HG02852 (cell line): ENCODE measurements at regions not wholly inside any gene's neighbourhood (a gene's known extent, or its start where the extent isn't known, plus 50 kb on each side); places are given as distances from the start of the nearest gene placed in this dataset.
"Not testable (repeated sequence)": the region's sequence is repeated elsewhere in the genome, so short reads cannot be mapped to it uniquely, and the experiment has no call there.

Source experiments
- ATAC-seq: cut with Tn5 transposase; IDR thresholded peaks from one replicate; pipeline ENCODE4 v1.9.1; 2021; ENCODE audit warnings: mild to moderate bottlenecking, moderate library complexity; ENCODE audit not compliant: unreplicated experiment

DNA sequence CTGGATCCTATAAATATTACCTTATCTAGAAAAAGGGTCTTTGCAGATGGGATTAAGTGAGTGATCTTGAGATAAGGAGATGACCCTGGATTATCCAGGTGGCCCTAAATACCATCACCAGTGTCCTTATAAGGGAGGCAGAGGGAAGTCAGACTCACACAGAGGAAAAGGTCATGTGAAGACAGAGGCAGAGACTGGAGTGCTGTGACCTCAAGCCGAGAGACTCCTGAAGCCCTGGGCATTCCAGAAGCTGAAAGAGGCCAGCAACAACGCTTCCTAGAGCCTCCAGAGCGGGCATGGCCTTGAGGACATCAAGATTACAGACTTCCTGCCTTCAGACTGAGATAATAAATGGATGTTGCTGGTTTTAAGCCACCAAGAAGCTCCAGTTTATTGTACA is 118.8 kb downstream of the ATPSCKMT start:
- no peak for ATAC-seq

DNA sequence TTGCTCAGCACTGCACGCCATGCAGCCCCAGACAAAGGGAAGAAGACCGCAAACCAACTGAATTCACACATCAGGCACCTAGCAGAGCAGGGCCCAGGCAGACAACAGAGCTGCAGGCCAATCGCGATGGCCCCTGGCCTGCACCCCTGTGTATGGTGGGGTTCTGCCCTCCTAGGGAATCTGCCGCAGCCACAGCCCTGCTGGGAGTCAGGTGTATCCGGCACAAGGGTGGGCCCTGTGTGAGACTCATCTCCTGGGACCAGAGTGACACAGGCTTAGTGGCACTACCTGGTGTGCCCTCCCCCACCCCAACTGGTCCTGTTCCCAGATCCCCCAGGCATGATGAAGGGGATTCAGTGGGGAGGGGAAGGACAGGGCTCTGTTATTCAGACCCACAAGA is 122.8 kb downstream of the ATPSCKMT start:
- ATAC-seq = no peak

DNA sequence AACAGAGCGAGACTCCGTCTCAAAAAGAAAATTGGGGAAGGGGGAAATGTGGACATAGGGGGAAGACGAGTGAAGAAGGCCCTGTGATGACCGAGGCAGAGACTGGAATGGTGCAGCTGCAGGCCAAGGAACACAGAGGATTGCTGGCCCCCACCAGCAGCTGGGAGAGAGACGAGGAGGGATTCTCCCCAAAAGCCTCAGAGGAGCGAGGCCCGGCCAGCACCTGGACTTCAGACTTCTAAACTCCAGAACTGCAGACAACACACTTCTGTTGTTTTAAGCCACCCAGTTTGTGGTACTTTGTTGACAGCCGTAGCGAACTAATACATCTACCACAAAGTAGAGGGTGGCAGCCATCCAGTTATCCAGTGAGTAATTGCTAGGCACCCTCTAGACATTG is 124.6 kb downstream of the ATPSCKMT start:
- ATAC-seq = no peak

DNA sequence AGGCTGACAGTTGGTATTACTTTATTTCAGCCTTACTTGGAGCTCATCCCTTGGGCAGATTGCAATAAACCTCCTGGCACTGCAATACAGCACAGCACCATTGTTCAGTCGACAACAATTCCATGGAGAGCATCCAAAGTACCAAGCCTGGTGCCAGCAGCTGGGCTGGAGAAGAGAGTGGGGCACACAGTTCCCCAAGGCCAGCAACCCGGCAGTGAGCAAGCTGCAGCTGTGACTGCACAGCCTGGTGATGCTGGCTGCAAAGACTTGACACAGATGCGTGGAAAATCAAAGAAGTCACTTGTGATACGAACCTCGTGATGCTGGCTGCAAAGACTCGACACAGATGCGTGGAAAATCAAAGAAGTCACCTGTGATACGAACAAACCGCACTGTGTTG is 125.4 kb downstream of the ATPSCKMT start:
- ATAC-seq = no peak

DNA sequence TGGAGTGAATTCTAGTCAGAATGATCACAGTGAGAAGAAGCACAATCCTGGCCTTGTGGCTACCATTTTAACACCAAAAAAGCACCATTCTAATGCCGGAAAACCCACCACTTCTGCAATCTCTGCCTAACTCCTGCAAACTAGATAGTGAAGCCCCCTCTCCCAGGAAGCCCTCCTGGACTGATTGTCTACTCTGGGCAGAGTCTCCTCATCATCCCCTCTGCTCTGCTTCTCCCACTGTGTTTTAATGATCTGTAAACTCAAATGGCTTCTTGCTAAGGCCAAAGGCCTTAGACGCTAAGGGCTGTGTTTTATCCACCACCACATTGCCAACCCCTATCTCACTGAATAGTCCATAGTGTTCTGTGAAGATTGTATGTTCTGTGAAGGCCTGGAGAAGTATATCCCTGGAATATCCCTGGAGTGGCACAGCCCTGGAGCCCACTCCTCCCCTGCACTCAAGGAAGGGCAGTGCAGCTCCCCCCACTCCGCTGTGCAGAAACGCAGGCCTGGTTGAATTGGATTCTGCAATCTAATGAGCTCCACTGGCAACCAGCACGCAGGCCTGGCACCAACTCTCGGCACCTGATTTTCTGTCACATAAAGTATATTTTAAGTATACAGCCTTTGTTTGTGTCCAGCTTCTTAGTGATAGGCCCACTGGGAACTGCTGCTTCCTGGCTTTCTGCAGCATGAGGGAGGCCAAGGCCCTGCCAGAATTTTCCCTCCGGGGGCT is 126.3 kb downstream of the ATPSCKMT start:
- no peak for ATAC-seq

DNA sequence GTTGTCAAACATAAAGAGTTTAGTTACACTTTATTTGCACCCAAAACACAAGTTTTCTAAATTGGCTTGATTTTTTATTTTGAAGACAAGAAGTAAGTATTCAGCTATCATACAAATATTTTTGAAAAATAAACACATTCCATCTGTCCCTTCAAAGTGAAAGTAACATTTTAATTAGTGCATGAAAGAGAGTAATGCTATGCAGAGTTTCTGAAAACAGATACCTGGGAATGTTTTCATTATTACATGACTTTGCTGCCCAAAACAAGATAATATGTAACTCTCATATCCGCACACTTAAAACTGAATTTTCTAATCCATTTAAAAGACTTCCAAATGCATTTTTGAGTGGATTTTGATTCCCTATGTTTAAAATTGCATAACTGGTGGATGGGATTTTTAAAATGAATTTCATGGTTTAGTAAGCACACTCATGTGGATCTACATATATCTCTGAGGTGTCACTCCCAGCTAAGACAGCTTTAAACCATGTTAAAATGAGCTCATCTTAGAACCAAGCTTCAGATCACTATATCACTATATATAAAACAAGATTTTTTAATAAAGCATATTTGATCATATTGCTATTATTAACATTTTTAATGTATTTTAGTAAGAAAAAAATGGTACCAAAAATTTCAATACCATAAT is 127.5 kb downstream of the ATPSCKMT start:
- no peak for ATAC-seq

DNA sequence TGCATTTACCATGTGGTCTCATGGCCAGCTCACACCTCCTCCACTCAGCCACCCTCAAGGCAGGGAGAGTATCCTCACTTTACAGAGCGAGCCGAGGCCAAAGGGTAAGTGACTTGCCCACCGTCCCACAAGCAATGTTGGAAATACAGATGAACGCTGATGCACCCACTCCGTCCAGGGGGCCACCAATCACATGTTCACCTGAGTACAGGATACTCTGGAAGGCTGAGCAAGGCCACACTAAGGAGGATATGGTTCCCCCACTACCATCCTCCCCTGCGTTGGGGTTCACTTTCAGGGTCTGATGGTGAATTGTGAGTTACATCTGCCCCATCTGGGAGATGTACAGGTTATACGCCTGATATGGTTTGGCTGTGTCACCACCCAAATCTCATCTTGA is 128.8 kb downstream of the ATPSCKMT start:
- no peak for ATAC-seq

DNA sequence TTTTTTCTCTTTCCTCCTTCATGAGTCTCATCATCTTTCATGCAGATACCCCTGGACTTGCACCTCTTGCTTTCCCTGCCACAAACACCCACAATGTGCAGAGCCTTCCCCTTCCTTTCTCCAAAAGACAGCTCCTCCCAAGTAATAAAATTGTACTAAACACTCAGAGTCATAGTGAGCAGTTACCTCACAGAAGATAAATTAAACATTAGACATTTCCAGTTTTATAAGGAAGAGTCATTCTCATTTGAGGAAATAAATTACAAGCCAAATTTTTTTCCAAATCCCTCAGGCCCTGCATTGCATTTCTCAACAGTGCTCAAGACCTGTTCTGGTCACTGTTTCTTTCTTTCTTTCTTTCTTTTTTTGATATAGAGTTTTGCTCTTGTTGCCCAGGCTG is 131.5 kb downstream of the ATPSCKMT start:
- no peak for ATAC-seq

DNA sequence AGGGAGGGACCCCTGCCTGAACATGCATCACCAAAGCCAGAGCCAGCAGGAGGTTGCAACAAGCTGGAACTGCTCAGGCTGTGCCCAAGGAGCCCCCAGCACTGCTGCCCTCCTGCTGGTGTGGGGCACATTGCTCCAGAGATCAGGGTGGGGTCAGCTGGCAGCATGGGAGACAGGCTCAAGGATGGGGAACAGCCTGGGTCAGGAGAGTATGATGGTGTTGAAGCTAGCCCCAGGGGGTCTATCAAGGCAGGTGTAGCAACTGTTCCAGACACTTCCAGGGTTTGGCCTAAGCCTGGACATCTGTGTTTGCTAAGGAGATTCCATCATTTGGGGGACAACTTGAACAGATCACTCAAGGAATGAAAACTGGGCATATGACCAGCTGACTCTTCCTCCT is 133.1 kb downstream of the ATPSCKMT start:
- no peak for ATAC-seq

DNA sequence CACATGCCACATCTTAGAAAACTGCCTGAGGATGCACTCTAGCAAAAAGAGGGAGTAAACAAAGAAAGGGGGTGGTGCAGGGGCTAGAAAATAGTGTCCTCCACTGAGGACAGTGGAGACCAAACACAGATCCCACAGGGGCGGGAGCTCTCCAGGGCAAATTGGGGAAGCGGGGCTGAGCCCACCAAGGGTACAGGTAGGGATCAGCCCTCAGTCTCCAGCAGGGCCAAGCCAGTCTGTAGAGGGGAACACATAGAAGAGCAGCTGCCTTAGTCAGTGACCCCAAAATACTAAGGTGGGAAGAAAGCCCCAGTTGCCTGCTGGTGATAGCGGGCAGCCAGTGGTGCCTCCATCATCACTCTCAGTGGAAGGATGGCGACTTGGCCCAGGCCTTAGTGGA is 134.0 kb downstream of the ATPSCKMT start:
- no peak for ATAC-seq

DNA sequence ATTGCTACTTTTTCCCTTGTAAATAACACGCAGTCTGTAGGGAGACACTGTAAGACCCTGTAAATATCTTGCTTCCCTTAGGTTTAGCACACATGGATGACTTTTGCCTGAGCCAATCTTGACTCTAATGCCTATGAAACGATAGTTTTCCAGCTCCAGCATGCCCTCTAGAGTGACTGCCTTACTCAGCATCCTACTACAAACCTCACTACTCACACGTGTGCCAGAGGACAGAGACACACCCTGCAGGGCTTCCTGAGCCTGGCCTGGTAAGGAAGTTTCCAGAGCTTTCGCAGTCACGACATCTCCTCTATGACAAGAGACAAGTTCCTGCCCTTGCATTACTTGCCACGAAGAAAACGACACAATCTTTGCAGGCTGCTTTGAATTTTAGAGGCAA is 138.1 kb downstream of the ATPSCKMT start:
- no peak for ATAC-seq

DNA sequence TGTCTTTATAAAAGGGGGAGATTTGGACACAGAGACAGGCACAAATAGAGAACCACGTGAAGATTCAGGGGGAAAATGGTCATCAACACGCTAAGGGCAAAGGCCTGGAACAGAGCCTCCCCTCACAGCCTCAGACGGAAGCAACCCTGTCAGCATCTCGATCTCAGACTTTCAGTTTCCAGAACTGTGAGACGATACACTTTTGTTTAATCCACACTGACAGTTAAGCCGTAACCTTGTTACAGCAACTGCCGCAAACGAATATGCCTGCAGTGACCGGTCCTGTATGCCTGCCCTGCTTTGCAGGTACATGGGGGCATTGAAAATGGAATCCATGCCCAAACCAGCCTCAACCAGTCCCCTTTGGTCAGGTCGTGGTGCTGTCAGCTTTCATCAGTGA is 139.5 kb downstream of the ATPSCKMT start:
- no peak for ATAC-seq

DNA sequence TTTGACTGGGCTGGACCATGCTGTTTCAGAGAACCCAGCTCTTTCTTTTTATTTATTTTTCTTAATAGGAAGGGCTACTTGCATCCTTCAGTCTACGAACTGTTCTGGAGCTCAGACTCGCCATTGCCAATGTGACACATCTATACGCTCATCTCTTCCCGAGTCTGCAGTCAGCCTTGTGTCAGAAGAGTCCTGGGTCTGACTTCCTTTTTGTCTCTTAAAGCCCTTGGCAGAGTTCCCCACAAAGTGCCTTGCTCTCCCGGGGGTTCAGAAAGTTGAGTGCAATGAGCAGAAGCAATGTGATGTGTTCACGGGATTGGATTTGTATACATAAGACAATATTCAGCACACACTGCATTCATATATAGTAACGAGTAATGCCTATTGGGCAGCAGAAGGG is 140.4 kb downstream of the ATPSCKMT start:
- ATAC-seq = no peak

DNA sequence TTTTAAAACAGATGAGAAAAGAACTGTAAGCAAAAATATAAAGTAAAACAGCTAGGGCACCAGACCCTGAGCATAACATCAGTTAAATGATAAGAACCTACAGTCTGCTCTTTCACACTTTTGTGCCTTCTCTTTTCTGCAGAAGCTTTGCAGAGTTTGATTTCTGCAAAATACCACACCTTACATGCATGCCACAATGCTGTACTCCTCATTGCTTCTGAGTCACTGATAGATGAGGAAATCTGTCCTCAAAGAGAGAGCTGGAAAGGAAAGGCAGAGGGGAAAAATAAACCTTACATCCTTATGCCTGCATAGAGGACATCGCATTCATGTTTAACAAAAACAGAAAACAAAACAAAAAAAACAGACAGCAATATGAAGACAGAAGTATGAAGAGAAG is 142.9 kb downstream of the ATPSCKMT start:
- no peak for ATAC-seq

DNA sequence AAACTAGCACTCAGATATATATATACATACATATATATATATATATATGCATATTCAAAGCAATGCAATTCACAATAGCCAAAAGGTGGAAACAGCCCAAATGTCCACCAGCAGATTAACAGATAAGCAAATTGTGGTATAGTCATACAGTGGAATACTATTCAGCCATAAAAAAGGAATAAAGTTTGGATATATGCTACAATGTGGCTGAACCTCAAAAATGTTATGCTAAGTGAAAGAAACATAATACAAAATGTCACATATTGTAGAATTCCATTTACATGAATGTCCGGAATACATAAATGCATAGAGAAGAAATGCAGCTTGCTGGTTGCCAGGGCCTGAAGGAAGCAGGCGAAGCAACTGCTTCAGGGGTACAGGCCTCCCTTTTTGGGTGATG is 143.4 kb downstream of the ATPSCKMT start:
- no peak for ATAC-seq

DNA sequence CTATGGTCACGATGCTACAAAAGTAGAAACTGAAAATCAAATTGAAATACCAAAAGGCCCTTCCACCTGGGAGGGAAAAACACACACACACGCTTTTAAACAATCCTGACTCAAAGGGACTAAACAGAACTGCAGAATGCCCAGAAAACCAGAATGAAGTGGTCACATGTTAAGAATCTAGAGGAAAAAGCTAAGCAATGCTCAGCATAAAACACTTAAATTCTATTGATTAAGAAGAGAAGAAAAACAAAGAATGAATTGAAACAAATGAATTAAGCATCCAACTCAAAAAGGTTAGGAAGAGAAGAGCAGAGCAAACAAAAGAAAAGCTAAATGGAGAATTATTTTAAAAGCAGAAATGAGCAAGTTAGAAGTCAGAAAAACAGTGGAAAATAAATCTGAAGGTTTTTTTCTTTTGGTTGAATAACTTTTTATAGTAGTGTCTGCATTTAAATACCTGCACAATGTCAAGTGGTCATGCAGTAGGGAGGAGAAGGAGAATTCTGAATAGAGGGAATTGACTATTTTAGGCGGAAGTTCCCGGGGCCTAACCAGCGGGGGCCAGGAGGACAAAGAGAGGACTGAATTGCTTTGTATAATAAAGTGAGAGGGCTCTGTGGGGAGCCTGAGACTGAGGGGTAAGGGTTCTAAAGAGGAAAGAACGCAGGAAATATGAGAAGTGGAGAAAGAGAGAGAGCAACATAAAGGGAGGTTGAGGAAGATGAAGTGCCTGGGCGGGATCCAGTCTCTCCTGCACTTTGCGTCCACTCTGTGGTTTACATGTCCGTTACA is 146.8 kb downstream of the ATPSCKMT start:
- no peak for ATAC-seq

DNA sequence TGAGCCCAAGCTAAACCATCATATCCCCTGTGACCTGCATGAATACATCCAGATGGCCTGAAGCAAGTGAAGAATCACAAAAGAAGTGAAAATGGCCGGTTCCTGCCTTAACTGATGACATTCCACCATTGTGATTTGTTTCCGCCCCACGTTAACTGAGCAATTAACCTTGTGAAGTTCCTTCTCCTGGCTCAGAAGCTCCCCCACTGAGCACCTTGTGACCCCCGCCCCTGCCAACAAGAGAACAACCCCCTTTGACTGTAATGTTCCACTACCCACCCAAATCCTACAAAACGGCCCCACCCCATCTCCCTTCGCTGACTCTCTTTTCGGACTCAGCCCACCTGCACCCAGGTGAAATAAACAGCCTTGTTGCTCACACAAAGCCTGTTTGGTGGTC is 147.5 kb downstream of the ATPSCKMT start:
- not testable (repeated sequence) for ATAC-seq

DNA sequence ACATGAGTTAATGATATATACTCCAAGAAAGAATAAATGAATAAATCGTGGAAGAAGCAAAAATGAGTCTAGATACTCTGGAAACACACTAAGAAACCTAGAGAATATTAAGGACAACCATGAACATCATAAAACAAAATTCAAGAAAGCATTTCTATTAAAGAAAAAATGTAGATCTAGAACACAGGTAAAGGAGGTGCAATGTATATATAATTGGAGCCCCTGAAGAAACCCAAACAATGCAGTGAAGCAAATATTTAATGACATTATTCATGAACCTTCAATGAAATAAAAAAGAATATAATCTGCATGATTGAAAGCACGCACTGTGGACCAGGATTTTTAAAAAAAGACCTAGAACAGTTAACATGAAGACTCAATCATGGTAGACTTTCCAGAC is 150.1 kb downstream of the ATPSCKMT start:
- ATAC-seq = no peak

DNA sequence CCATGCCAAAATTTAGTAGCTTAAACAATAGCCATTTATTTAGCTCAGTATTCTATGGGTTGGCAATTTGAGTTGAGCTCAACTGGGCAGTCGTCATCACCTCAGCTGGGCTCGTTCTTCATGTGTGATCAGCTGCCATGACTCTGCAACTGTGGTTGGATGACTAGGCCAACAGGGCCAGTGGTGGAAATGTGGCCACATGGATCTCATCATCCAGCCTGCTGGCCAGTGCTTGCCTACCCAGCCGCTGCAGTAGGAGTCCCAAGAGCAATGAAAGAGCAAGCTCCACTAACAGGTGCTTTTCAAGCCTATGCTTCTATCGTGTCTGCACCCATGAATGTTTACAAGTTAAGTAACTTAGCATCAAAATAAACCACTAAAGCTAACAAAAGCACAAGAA is 158.0 kb downstream of the ATPSCKMT start:
- no peak for ATAC-seq

DNA sequence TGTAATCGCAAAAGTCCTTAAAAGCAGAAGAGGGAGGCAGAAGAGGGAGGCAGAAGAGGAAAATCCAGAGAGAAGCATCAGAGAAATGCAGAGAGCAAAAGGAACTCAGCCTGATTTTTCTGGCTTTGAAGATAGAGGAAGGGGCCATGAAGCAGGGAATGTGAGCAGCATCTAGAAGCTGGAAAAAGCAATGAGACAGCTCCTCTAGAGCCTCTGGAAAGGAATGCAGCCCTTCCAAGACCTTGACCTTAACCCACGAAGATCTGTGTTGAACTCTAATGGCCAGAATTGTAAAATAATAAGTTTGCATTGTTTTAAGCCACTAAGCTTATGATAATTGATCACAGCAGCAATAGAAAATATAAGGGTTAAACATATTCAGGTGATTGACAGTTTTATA is 159.6 kb downstream of the ATPSCKMT start:
- no peak for ATAC-seq

DNA sequence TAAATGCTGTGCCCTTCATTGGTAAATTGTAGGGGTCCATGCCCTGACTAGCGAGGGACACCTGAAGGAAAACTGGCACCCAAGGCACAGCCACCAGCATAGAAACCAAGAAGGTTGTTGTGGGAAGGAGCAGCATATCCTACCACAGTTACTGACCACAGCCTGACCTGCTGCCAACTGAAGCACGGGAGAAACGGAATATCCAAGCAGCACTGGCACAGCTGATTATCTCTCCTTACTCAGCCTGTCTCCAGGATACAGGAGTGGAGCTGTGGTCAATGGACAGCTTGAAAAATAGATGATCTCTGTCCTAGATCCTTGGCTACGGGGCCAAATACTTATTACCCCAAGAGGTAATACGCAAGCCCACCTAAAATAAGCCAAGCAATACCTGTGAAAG is 164.5 kb downstream of the ATPSCKMT start:
- no peak for ATAC-seq

DNA sequence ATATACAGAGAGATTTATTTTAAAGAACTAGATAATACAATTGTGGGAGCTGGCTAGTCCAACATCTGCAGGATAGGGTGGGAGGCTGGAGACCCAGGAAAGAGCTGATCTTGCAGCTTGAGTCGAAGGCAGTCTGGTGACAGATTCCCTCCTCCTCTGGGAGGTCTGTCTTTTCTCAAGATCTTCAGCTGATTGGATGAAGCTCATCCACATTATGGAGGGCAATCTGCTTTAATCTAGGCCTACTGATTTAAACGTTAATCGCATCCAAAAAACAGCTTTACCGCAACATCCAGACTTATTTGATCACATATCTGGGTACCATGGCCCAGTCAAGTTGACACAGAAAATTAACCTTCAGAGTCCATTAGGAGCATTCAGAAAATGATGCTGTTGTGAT is 168.1 kb downstream of the ATPSCKMT start:
- ATAC-seq = no peak
